22Rv1 (cell line): ENCODE measurements at regions not wholly inside any gene's neighbourhood (a gene's known extent, or its start where the extent isn't known, plus 50 kb on each side); places are given as distances from the start of the nearest gene placed in this dataset.

ENCODE experiments used
- CTCF ChIP-seq: fragments of 450-650 bp; IDR thresholded peaks from 2 replicates; pipeline ENCODE4 v1.5.1; 2017; ENCODE audit warnings: mild to moderate bottlenecking
- ZFX ChIP-seq: fragments of 450-650 bp; IDR thresholded peaks from 2 replicates; pipeline ENCODE4 v1.6.1; 2017; ENCODE audit warnings: antibody characterized with exemption, borderline replicate concordance

- no peak for TF ChIP-seq CTCF
- no peak for TF ChIP-seq ZFX
Observed at GRCh38 chr3:124435467-124435866, 294.8 kb upstream of the UMPS start.
